Keratinocyte (primary cell): ENCODE measurements at regions not wholly inside any gene's neighbourhood (a gene's known extent, or its start where the extent isn't known, plus 50 kb on each side); places are given as distances from the start of the nearest gene placed in this dataset.

Experiments used
- DNase-seq: peaks from one replicate; pipeline ENCODE4 v3.0.0-alpha.2; 2011; ENCODE audit warnings: low read depth, missing footprints, low spot score
- FAIRE-seq: peaks from 2 replicates; lab custom pipeline; 2011; peaks lifted over from hg19 to GRCh38; lab: Jason Lieb, UNC
- H2AFZ ChIP-seq: 2 replicates; pipeline ENCODE4 v1.6.0; 2012; ENCODE audit warnings: low read length, control low read depth, inconsistent platforms; ENCODE audit not compliant: control insufficient read depth
- H3K27ac ChIP-seq: 2 replicates; pipeline ENCODE4 v1.5.1; 2011; ENCODE audit warnings: low read length; ENCODE audit not compliant: control insufficient read depth, insufficient read depth
- H3K27me3 ChIP-seq: 3 replicates; pipeline ENCODE4 v1.6.0; 2011; ENCODE audit warnings: low read length; ENCODE audit not compliant: control insufficient read depth, insufficient read depth; ENCODE audit errors: extremely low read depth
- H3K36me3 ChIP-seq, 2 experiments: 2 replicates in 1 of 2; 3 replicates in 1 of 2; pipeline ENCODE4 v1.5.1; 2011; ENCODE audit warnings: low read length in 2 of 2, mild to moderate bottlenecking in 1 of 2; ENCODE audit not compliant: control insufficient read depth in 2 of 2, insufficient read depth in 2 of 2; ENCODE audit errors: extremely low read depth in 1 of 2
- H3K4me1 ChIP-seq: 3 replicates; pipeline ENCODE4 v1.5.1; 2011; ENCODE audit warnings: low read length; ENCODE audit not compliant: control insufficient read depth, insufficient read depth; ENCODE audit errors: extremely low read depth
- H3K4me2 ChIP-seq: 3 replicates; pipeline ENCODE4 v1.6.0; 2011; ENCODE audit warnings: low read depth, low read length; ENCODE audit not compliant: control insufficient read depth, insufficient read depth; ENCODE audit errors: extremely low read depth
- H3K4me3 ChIP-seq, 3 experiments: fragments of 200-600 bp in 1 of 3; sonication (generic) in 1 of 3; 2 replicates in 2 of 3; 3 replicates in 1 of 3; pipeline ENCODE4 v1.5.1; 2011 to 2016; ENCODE audit warnings: low read length in 3 of 3, mild to moderate bottlenecking in 3 of 3, control low read depth in 2 of 3, inconsistent platforms in 1 of 3, low read depth in 1 of 3, mixed read lengths in 1 of 3, mixed run types in 1 of 3, moderate library complexity in 1 of 3; ENCODE audit not compliant: control insufficient read depth in 2 of 3, insufficient read depth in 2 of 3; ENCODE audit errors: extremely low read depth in 1 of 3
- H3K79me2 ChIP-seq: 2 replicates; pipeline ENCODE4 v1.6.0; 2012; ENCODE audit warnings: low read length; ENCODE audit not compliant: control insufficient read depth, insufficient read depth
- H3K9ac ChIP-seq: 3 replicates; pipeline ENCODE4 v1.6.0; 2011; ENCODE audit warnings: low read length; ENCODE audit not compliant: control insufficient read depth, insufficient read depth; ENCODE audit errors: extremely low read depth
- H3K9me1 ChIP-seq: 3 replicates; pipeline ENCODE4 v1.6.0; 2011; ENCODE audit warnings: low read length; ENCODE audit not compliant: control insufficient read depth, insufficient read depth; ENCODE audit errors: extremely low read depth
- H3K9me3 ChIP-seq: 2 replicates; pipeline ENCODE4 v1.5.1; 2012; ENCODE audit warnings: low read depth, low read length; ENCODE audit not compliant: control insufficient read depth
- H4K20me1 ChIP-seq: 3 replicates; pipeline ENCODE4 v1.6.0; 2011; ENCODE audit warnings: low read length; ENCODE audit not compliant: control insufficient read depth, insufficient read depth; ENCODE audit errors: extremely low read depth
- CTCF ChIP-seq, 3 experiments: IDR thresholded peaks in 1 of 3; conservative IDR thresholded peaks in 1 of 3; optimal IDR thresholded peaks in 1 of 3; 2 replicates in 2 of 3; 3 replicates in 1 of 3; pipeline versions ENCODE3 to v1.5.1; 2011; ENCODE audit warnings: low read length in 3 of 3, mild to moderate bottlenecking in 3 of 3, moderate library complexity in 2 of 3, control low read depth in 1 of 3, inconsistent platforms in 1 of 3; ENCODE audit not compliant: insufficient read depth in 2 of 3; ENCODE audit errors: extremely low read depth in 1 of 3
- EZH2 ChIP-seq: IDR thresholded peaks from one replicate; pipeline ENCODE4 v1.6.1; 2012; ENCODE audit warnings: inconsistent platforms, mild to moderate bottlenecking, low read length, moderate library complexity
- dilution Hi-C: fragments of 300-500 bp; cut with MboI; formaldehyde crosslinking; loops from one replicate; pipeline ENCODE4 v1.7.0; 2020; ENCODE audit warnings: low sequenced_read_pairs; ENCODE audit not compliant: extremely low pct_ligation_motif_present

GRCh38 chr7:68767462-68767861 lies 830.8 kb upstream of the AUTS2 start:
- Histone ChIP-seq H2AFZ (no peak overlapping the region), H3K4me2 (no peak overlapping the region), H3K4me3 (no peak overlapping the region), H4K20me1 (no peaks in the 10 kb centered on the region), H3K9me1 (no peaks in the 10 kb centered on the region), H3K27ac (no peak overlapping the region), H3K36me3 (no peaks in the 10 kb centered on the region), H3K79me2 (no peaks in the 10 kb centered on the region), H3K9ac (no peak overlapping the region), H3K27me3 (no peaks in the 10 kb centered on the region), H3K9me3 (no peaks in the 10 kb centered on the region), H3K4me1 (no peaks in the 10 kb centered on the region)
- TF ChIP-seq EZH2 (no peak), CTCF (optimal IDR thresholded peaks at IDR 0.05 in 1 of 3, IDR thresholded peaks at IDR 0.05 in 1 of 3, conservative IDR thresholded peaks at IDR 0.05 in 1 of 3; ENCODE audit: extremely low read depth in 1 of 3, insufficient read depth in 2 of 3, low read length in 3 of 3) (no peak)
- dilution Hi-C loops = no loop called here
- DNase-seq = no peak
- FAIRE-seq = no peak

GRCh38 chr7:68770649-68771048 lies 827.6 kb upstream of the AUTS2 start:
- H3K9me1 ChIP-seq = no peaks in the 10 kb centered on the region
- H3K27me3 ChIP-seq = no peaks in the 10 kb centered on the region
- H3K9me3 ChIP-seq = no peaks in the 10 kb centered on the region
- TF ChIP-seq CTCF (optimal IDR thresholded peaks at IDR 0.05 in 1 of 3, IDR thresholded peaks at IDR 0.05 in 1 of 3, conservative IDR thresholded peaks at IDR 0.05 in 1 of 3; ENCODE audit: extremely low read depth in 1 of 3, insufficient read depth in 2 of 3, low read length in 3 of 3) = no peak
- TF ChIP-seq EZH2 = no peak
- FAIRE-seq = no peak
- no peaks in the 10 kb centered on the region for H3K79me2 ChIP-seq
- no peak overlapping the region for H3K9ac ChIP-seq
- no peak overlapping the region for H3K4me3 ChIP-seq
- no peak overlapping the region for H2AFZ ChIP-seq
- no peak for DNase-seq
- H3K4me2 ChIP-seq = no peak overlapping the region
- no peaks in the 10 kb centered on the region for H3K4me1 ChIP-seq
- no peaks in the 10 kb centered on the region for H4K20me1 ChIP-seq
- no peak overlapping the region for H3K27ac ChIP-seq
- no peaks in the 10 kb centered on the region for H3K36me3 ChIP-seq
- dilution Hi-C loops = no loop called here
